ENCODE measurements at regions not wholly inside any gene's neighbourhood (a gene's known extent, or its start where the extent isn't known, plus 50 kb on each side); places are given as distances from the start of the nearest gene placed in this dataset.
"Not testable (repeated sequence)": the region's sequence is repeated elsewhere in the genome, so short reads cannot be mapped to it uniquely, and the experiment has no call there.

DNA sequence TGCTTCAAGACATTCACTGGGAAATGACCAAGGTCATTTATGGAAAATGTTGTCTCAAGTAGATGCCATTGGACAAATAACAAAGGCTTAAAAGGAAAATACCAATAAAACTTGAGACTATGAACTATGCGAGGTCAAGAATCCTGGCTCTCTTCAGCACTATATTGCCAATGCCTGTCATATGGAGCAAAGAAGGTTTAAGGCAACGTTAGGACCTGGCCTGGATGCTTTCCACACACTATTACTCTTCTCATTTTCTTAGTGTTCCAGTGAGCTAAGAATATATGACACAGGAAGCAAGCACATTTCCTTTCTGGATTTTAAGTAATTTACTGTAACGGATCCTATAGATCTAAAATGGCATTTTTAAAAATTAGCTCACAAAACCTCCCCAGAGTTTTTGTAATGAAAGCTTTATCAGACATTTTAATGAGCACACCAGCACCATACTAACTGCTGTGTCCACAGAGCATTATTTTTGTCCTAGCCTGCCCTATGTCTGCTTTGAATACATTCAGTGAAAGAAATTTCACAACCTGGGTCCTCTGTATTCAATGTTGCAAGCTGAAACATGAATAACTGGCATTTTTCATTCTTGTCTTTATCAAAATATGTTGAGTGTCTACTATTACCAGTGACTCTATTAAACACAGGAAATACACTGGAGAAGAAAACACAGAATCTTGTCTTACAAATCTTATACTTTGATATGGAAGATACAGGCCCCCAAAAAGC lies 315.6 kb downstream of the CETN3 start:
- Histone ChIP-seq H3K4me1 (ENCODE audit: control insufficient read depth in 1 of 2, insufficient read depth in 2 of 2, low read length in 2 of 2) (no peaks in the 10 kb centered on the region), H3K36me3 (ENCODE audit: control insufficient read depth in 1 of 2, insufficient read depth in 2 of 2, low read length in 2 of 2) (no peaks in the 10 kb centered on the region), H3K27me3 (ENCODE audit: low read depth, low read length) (no peaks in the 10 kb centered on the region), H3K4me3 (ENCODE audit: low read depth in 1 of 2, low read length in 2 of 2) (no peak overlapping the region), H3K27ac (ENCODE audit: low read length) (no peak overlapping the region), H3K9me3 (ENCODE audit: control insufficient read depth in 1 of 2, low read length in 2 of 2) (no peaks in the 10 kb centered on the region)

GRCh38 chr5:90092734-90093133 lies 316.8 kb downstream of the CETN3 start:
- Histone ChIP-seq H3K27me3 (ENCODE audit: low read depth, low read length) (no peaks in the 10 kb centered on the region), H3K4me3 (ENCODE audit: low read depth in 1 of 2, low read length in 2 of 2) (no peak overlapping the region), H3K4me1 (ENCODE audit: control insufficient read depth in 1 of 2, insufficient read depth in 2 of 2, low read length in 2 of 2) (no peaks in the 10 kb centered on the region), H3K27ac (ENCODE audit: low read length) (no peak overlapping the region), H3K36me3 (ENCODE audit: control insufficient read depth in 1 of 2, insufficient read depth in 2 of 2, low read length in 2 of 2) (no peaks in the 10 kb centered on the region), H3K9me3 (ENCODE audit: control insufficient read depth in 1 of 2, low read length in 2 of 2) (no peaks in the 10 kb centered on the region)

GRCh38 chr5:90084342-90084741 lies 325.2 kb downstream of the CETN3 start:
- H3K4me1 ChIP-seq (ENCODE audit: control insufficient read depth in 1 of 2, insufficient read depth in 2 of 2, low read length in 2 of 2) = no peaks in the 10 kb centered on the region
- H3K4me3 ChIP-seq (ENCODE audit: low read depth in 1 of 2, low read length in 2 of 2) = no peak overlapping the region
- no peak overlapping the region for H3K27ac ChIP-seq (ENCODE audit: low read length)
- peaks cover 0 to 4% of the 10 kb centered on the region in 2 donors for H3K9me3 ChIP-seq (ENCODE audit: control insufficient read depth in 1 of 2, low read length in 2 of 2)
- H3K36me3 ChIP-seq (ENCODE audit: control insufficient read depth in 1 of 2, insufficient read depth in 2 of 2, low read length in 2 of 2) = no peaks in the 10 kb centered on the region
- H3K27me3 ChIP-seq (ENCODE audit: low read depth, low read length) = no peaks in the 10 kb centered on the region

- H3K4me1 ChIP-seq (ENCODE audit: control insufficient read depth in 1 of 2, insufficient read depth in 2 of 2, low read length in 2 of 2); H3K36me3 ChIP-seq (ENCODE audit: control insufficient read depth in 1 of 2, insufficient read depth in 2 of 2, low read length in 2 of 2); H3K9me3 ChIP-seq (ENCODE audit: control insufficient read depth in 1 of 2, low read length in 2 of 2); H3K27me3 ChIP-seq (ENCODE audit: low read depth, low read length); H3K27ac ChIP-seq (ENCODE audit: low read length); H3K4me3 ChIP-seq (ENCODE audit: low read depth in 1 of 2, low read length in 2 of 2): not testable (repeated sequence)
Observed at GRCh38 chr5:90073026-90073570, 336.5 kb downstream of the CETN3 start.

- H3K27me3 ChIP-seq (ENCODE audit: low read depth, low read length) = no peaks in the 10 kb centered on the region
- H3K9me3 ChIP-seq (ENCODE audit: control insufficient read depth in 1 of 2, low read length in 2 of 2) = no peaks in the 10 kb centered on the region
- H3K4me1 ChIP-seq (ENCODE audit: control insufficient read depth in 1 of 2, insufficient read depth in 2 of 2, low read length in 2 of 2) = no peaks in the 10 kb centered on the region
- H3K4me3 ChIP-seq (ENCODE audit: low read depth in 1 of 2, low read length in 2 of 2) = no peak overlapping the region
- H3K27ac ChIP-seq (ENCODE audit: low read length) = no peak overlapping the region
- H3K36me3 ChIP-seq (ENCODE audit: control insufficient read depth in 1 of 2, insufficient read depth in 2 of 2, low read length in 2 of 2) = no peaks in the 10 kb centered on the region
Observed at GRCh38 chr5:90071656-90072055, 337.9 kb downstream of the CETN3 start.

GRCh38 chr5:90071066-90071465 lies 338.5 kb downstream of the CETN3 start:
- Histone ChIP-seq H3K4me3 (ENCODE audit: low read depth in 1 of 2, low read length in 2 of 2) (no peak overlapping the region), H3K36me3 (ENCODE audit: control insufficient read depth in 1 of 2, insufficient read depth in 2 of 2, low read length in 2 of 2) (no peaks in the 10 kb centered on the region), H3K27ac (ENCODE audit: low read length) (no peak overlapping the region), H3K4me1 (ENCODE audit: control insufficient read depth in 1 of 2, insufficient read depth in 2 of 2, low read length in 2 of 2) (no peaks in the 10 kb centered on the region), H3K9me3 (ENCODE audit: control insufficient read depth in 1 of 2, low read length in 2 of 2) (no peaks in the 10 kb centered on the region), H3K27me3 (ENCODE audit: low read depth, low read length) (no peaks in the 10 kb centered on the region)

GRCh38 chr5:90066920-90067319 lies 342.6 kb downstream of the CETN3 start:
- Histone ChIP-seq H3K9me3 (ENCODE audit: control insufficient read depth in 1 of 2, low read length in 2 of 2) (no peaks in the 10 kb centered on the region), H3K27me3 (ENCODE audit: low read depth, low read length) (no peaks in the 10 kb centered on the region), H3K27ac (ENCODE audit: low read length) (no peak overlapping the region), H3K36me3 (ENCODE audit: control insufficient read depth in 1 of 2, insufficient read depth in 2 of 2, low read length in 2 of 2) (no peaks in the 10 kb centered on the region), H3K4me1 (ENCODE audit: control insufficient read depth in 1 of 2, insufficient read depth in 2 of 2, low read length in 2 of 2) (no peaks in the 10 kb centered on the region), H3K4me3 (ENCODE audit: low read depth in 1 of 2, low read length in 2 of 2) (no peak overlapping the region)

DNA sequence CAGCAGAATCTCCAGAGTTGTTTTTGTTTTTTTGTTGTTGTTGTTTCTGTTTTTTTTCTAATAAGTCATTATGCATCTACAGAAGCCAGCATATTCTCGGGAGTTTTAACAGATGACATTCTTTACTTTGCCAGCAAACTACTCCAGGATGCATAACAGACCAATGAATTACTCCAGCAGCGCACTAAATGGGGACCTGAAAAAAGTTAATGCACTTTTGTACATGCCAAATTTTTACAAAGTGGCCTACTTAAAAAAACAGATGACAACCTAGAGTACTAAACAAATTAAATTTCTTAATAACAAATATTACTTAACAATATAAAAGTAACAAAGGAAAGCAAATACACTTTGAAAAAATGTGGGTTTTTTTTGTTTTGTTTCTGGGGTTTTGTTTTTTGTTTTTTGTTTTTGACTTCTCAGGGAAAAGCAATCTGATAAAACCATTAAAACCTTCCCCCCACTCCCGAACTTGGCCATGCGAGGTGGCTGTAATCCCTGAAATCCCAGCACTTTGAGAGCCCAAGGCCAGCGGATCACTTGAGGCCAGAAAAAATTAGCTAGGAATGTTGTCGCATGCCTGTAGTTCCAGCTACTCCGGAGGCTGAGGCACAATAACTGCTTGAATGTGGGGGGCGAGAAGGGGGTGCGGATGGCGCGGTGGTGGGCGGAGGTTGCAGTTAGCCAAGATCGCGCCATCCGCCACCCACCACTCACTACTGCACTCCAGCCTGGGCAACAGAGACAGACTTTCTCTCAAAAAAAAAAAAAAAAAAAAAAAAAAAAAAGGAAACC lies 352.4 kb downstream of the CETN3 start:
- Histone ChIP-seq H3K27ac (ENCODE audit: low read length) (no peak overlapping the region), H3K4me3 (ENCODE audit: low read depth in 1 of 2, low read length in 2 of 2) (no peak overlapping the region), H3K27me3 (ENCODE audit: low read depth, low read length) (no peaks in the 10 kb centered on the region), H3K4me1 (ENCODE audit: control insufficient read depth in 1 of 2, insufficient read depth in 2 of 2, low read length in 2 of 2) (no peaks in the 10 kb centered on the region), H3K36me3 (ENCODE audit: control insufficient read depth in 1 of 2, insufficient read depth in 2 of 2, low read length in 2 of 2) (no peaks in the 10 kb centered on the region), H3K9me3 (ENCODE audit: control insufficient read depth in 1 of 2, low read length in 2 of 2) (no peaks in the 10 kb centered on the region)

DNA sequence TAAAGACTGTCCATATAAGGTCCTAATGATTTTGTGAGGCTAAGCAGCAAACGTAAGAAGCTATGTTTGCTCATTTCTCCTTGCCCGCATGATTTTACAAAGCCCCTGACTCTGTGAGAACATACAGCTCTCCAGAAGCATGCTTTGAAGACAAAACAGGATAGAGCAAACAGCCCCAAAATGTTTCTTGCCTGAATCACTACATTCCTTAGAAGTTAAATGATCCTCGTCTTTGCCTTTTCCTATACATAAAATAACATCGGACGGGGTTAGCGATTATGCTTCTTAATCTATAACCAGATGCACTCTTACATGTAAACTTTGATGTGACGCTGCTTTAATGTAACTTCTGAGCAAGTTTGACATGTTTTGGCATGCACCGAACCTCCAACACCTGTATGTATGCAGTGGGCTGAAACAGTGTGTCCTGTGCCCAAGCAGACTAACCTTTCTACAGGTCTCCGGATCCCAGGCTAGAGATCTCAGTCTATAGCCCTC lies 353.7 kb downstream of the CETN3 start:
- no peaks in the 10 kb centered on the region for H3K4me1 ChIP-seq (ENCODE audit: control insufficient read depth in 1 of 2, insufficient read depth in 2 of 2, low read length in 2 of 2)
- no peaks in the 10 kb centered on the region for H3K27me3 ChIP-seq (ENCODE audit: low read depth, low read length)
- H3K9me3 ChIP-seq (ENCODE audit: control insufficient read depth in 1 of 2, low read length in 2 of 2) = no peaks in the 10 kb centered on the region
- H3K36me3 ChIP-seq (ENCODE audit: control insufficient read depth in 1 of 2, insufficient read depth in 2 of 2, low read length in 2 of 2) = no peaks in the 10 kb centered on the region
- no peak overlapping the region for H3K27ac ChIP-seq (ENCODE audit: low read length)
- H3K4me3 ChIP-seq (ENCODE audit: low read depth in 1 of 2, low read length in 2 of 2) = no peak overlapping the region

GRCh38 chr5:90054612-90055011 lies 354.9 kb downstream of the CETN3 start:
- Histone ChIP-seq H3K4me3 (ENCODE audit: low read depth in 1 of 2, low read length in 2 of 2) (no peak overlapping the region), H3K36me3 (ENCODE audit: control insufficient read depth in 1 of 2, insufficient read depth in 2 of 2, low read length in 2 of 2) (no peaks in the 10 kb centered on the region), H3K9me3 (ENCODE audit: control insufficient read depth in 1 of 2, low read length in 2 of 2) (no peaks in the 10 kb centered on the region), H3K27me3 (ENCODE audit: low read depth, low read length) (no peaks in the 10 kb centered on the region), H3K4me1 (ENCODE audit: control insufficient read depth in 1 of 2, insufficient read depth in 2 of 2, low read length in 2 of 2) (no peaks in the 10 kb centered on the region), H3K27ac (ENCODE audit: low read length) (no peak overlapping the region)

DNA sequence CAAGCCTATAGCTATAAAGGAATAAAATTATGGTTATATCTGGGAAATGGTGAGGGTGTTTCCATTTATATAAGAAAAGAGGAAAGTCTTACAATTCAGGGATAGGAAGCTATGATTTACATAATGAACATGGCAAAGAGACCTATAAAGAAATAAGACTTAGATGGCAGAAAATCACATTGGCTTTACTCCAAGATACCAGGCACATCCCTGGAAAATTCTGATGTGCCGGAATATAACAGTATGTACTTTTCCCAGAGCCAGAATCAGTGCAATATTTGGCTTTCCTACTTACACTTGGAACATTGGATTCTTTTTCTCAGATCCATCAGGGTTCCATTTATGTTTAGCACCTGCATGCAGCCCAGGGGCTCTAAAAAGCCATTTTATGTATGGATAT lies 357.8 kb downstream of the CETN3 start:
- no peak overlapping the region for H3K27ac ChIP-seq (ENCODE audit: low read length)
- no peaks in the 10 kb centered on the region for H3K9me3 ChIP-seq (ENCODE audit: control insufficient read depth in 1 of 2, low read length in 2 of 2)
- H3K36me3 ChIP-seq (ENCODE audit: control insufficient read depth in 1 of 2, insufficient read depth in 2 of 2, low read length in 2 of 2) = no peaks in the 10 kb centered on the region
- H3K4me1 ChIP-seq (ENCODE audit: control insufficient read depth in 1 of 2, insufficient read depth in 2 of 2, low read length in 2 of 2) = no peaks in the 10 kb centered on the region
- no peaks in the 10 kb centered on the region for H3K27me3 ChIP-seq (ENCODE audit: low read depth, low read length)
- H3K4me3 ChIP-seq (ENCODE audit: low read depth in 1 of 2, low read length in 2 of 2) = no peak overlapping the region

Measured in muscle layer of duodenum (tissue), 2 donors.